Upper lobe of right lung (tissue), 1 donor: ENCODE measurements at regions not wholly inside any gene's neighbourhood (a gene's known extent, or its start where the extent isn't known, plus 50 kb on each side); places are given as distances from the start of the nearest gene placed in this dataset.

Source experiments
- ATAC-seq: fragments of 200-7000 bp; cut with Tn5 transposase; one replicate; pipeline ENCODE4 v1.9.1; 2020; ENCODE audit warnings: mild to moderate bottlenecking, moderate library complexity
- DNase-seq: peaks from one replicate; pipeline ENCODE4 v3.0.0-alpha.2; 2020
- H3K27ac ChIP-seq: fragments of 200-600 bp; one replicate; pipeline ENCODE4 v1.8.0; 2022
- H3K27me3 ChIP-seq: fragments of 200-600 bp; one replicate; pipeline ENCODE4 v1.8.0; 2022; ENCODE audit warnings: mild to moderate bottlenecking
- H3K36me3 ChIP-seq: fragments of 200-600 bp; one replicate; pipeline ENCODE4 v1.8.0; 2022
- H3K4me1 ChIP-seq: fragments of 200-600 bp; one replicate; pipeline ENCODE4 v1.8.0; 2022
- H3K4me3 ChIP-seq: fragments of 200-600 bp; one replicate; pipeline ENCODE4 v1.8.0; 2022; ENCODE audit warnings: mild to moderate bottlenecking
- H3K9me3 ChIP-seq: fragments of 200-600 bp; one replicate; pipeline ENCODE4 v1.8.0; 2022
- CTCF ChIP-seq: fragments of 200-600 bp; IDR thresholded peaks from one replicate; pipeline ENCODE4 v1.8.0; 2022; ENCODE audit warnings: antibody characterized with exemption
- intact Hi-C: fragments of 100-400 bp; cut with DNase I; formaldehyde crosslinking; loops from one replicate; pipeline ENCODE4 v1.11.0; 2022
- donor health status: DM: no; HTN: yes; CAD: no; lungs with severe emphysema.

DNA sequence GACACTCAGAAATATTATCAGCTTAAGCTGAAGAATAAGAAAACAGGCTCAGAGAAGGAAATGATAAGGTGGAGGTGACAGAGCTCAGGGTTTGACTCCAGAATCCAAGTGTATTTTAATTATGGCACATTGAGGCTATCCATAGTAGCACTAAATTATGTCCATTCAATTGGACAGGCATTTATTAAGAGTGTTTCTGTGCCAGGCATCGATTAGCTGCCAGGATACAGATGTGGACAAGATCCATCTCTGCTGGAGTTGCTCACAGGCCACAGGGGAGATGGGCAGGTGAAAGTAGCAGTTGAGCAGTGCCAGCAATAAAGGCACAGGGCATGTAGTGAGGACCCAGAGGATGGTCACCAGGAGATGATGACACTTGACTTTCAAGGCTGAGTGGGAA lies 592.5 kb downstream of the INSC start:
- no peak overlapping the region for H3K27ac ChIP-seq
- H3K4me1 ChIP-seq = peaks cover 5% of the 10 kb centered on the region
- H3K36me3 ChIP-seq = no peaks in the 10 kb centered on the region
- ATAC-seq (no peak), DNase-seq (no peak)
- TF ChIP-seq CTCF = no peak
- H3K4me3 ChIP-seq = no peak overlapping the region
- H3K9me3 ChIP-seq = no peaks in the 10 kb centered on the region
- intact Hi-C loops = no loop called here
- no peaks in the 10 kb centered on the region for H3K27me3 ChIP-seq

- ATAC-seq (peak; percentile 66), DNase-seq (no peak)
- no peak overlapping the region for H3K4me3 ChIP-seq
- intact Hi-C loops = no loop called here
- H3K9me3 ChIP-seq = no peaks in the 10 kb centered on the region
- peak; percentile 19 for TF ChIP-seq CTCF
- no peaks in the 10 kb centered on the region for H3K36me3 ChIP-seq
- H3K4me1 ChIP-seq = peaks cover 5% of the 10 kb centered on the region
- no peak overlapping the region for H3K27ac ChIP-seq
- H3K27me3 ChIP-seq = no peaks in the 10 kb centered on the region
These were observed 593.2 kb downstream of the INSC start for GRCh38 chr11:15707971-15708370.

DNA sequence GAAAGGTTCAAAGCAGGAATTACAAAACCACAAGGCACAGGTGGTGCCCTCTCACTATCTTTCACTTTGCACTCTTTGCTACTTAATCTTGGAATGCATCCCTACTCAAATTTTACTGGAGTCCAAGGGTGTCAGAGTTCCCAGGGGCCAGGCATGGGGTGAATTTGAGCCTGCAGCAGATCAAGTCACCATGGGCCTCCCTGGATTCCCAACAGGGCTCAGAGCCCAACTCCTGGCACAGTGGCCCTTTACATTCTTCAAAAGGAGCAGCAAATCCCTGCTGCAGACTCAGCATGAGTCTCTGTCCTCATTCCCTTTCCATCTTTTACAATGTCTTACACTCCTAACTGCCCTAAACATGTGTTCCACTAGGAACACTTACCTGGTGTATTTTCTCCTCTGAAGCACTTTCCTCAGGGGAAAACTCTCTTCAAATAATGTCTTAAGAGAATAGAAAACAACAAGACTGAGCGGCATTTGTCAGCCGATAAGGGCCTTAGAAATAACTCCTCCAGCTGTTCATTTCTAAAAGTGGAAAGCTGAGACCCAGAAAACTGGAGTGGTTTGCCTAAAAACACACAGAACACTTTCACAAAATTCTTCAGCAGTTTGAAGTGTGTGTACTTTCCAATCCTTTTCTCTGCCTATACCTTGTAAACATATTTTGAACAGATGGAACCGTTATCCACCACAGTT lies 596.0 kb downstream of the INSC start:
- H3K4me3 ChIP-seq = no peak overlapping the region
- intact Hi-C loops = no loop called here
- H3K27me3 ChIP-seq = no peaks in the 10 kb centered on the region
- ATAC-seq = no peak
- H3K27ac ChIP-seq = no peak overlapping the region
- no peaks in the 10 kb centered on the region for H3K9me3 ChIP-seq
- TF ChIP-seq CTCF = no peak
- H3K36me3 ChIP-seq = no peaks in the 10 kb centered on the region
- DNase-seq = no peak
- H3K4me1 ChIP-seq = peaks cover 5% of the 10 kb centered on the region

- Histone ChIP-seq H3K4me3 (no peak overlapping the region), H3K27ac (no peak overlapping the region), H3K9me3 (no peaks in the 10 kb centered on the region), H3K27me3 (no peaks in the 10 kb centered on the region), H3K4me1 (peaks cover 5% of the 10 kb centered on the region), H3K36me3 (no peaks in the 10 kb centered on the region)
- no peak for ATAC-seq
- no peak for TF ChIP-seq CTCF
- intact Hi-C loops = no loop called here
- DNase-seq = no peak
These were observed 596.6 kb downstream of the INSC start for GRCh38 chr11:15711311-15711710.

DNA sequence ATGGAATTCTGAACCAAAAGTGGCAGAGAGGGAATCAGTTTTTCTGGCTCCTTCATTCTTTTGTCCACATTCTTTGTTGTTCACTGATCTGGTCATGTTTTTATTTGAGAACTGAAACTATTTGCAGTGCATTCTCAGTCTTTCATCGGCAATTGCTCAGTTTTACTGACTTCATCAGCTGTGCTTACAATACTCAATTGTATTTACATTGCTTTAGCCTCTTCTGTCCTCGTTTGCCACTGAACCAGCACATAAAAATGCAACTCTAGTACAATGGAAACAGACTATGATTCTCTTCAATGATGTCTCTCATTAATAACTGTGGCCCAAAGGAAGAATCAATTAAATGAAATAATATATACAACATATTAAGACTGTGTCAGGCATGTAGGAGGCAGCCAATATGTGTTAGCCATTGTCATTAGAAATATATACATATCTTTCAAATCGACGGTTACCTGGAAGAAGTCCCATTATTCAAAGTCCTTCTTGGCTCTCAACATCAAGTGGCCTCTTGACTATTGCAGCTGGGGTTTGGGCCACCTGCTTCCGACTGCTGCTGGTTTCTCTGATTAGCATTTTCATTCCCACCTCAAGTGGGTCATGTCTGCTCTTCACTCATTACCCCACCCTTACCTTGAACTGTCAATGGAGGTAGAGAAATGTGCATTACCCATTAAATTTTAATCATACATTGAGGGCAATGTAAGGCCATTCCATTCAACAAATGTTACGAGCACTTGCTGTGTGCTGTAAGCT lies 600.1 kb downstream of the INSC start:
- TF ChIP-seq CTCF = no peak
- Histone ChIP-seq H3K27me3 (no peaks in the 10 kb centered on the region), H3K4me3 (no peak overlapping the region), H3K4me1 (no peaks in the 10 kb centered on the region), H3K36me3 (no peaks in the 10 kb centered on the region), H3K27ac (no peak overlapping the region), H3K9me3 (no peaks in the 10 kb centered on the region)
- intact Hi-C loops = no loop called here
- no peak for DNase-seq
- peak; percentile 53 for ATAC-seq
